ENCODE measurements at regions not wholly inside any gene's neighbourhood (a gene's known extent, or its start where the extent isn't known, plus 50 kb on each side); places are given as distances from the start of the nearest gene placed in this dataset.

GRCh38 chr14:46054526-46054925, 597.1 kb downstream of the RPL10L start:
- Histone ChIP-seq H2BK120ac (ENCODE audit: low read depth, low read length) (no peak overlapping the region), H3K9ac (ENCODE audit: low read depth, low read length) (no peak overlapping the region), H3K4me3 (ENCODE audit: insufficient read depth, low read depth, low read length) (no peak overlapping the region), H3K4me1 (ENCODE audit: control insufficient read depth, insufficient read depth, low read length) (no peaks in the 10 kb centered on the region), H3K18ac (ENCODE audit: low read depth, low read length) (no peak overlapping the region), H3K27me3 (ENCODE audit: control insufficient read depth, insufficient read depth, low read length) (no peaks in the 10 kb centered on the region), H2AK5ac (ENCODE audit: low read depth, low read length) (no peak overlapping the region), H3K36me3 (ENCODE audit: control insufficient read depth, insufficient read depth, low read length) (no peaks in the 10 kb centered on the region), H3K4ac (ENCODE audit: low read depth, low read length) (no peak overlapping the region), H3K9me3 (ENCODE audit: control insufficient read depth, insufficient read depth, low read length) (no peaks in the 10 kb centered on the region), H2BK15ac (ENCODE audit: low read depth, low read length) (no peak overlapping the region), H3K14ac (replicated peaks; ENCODE audit: low read depth, low read length) (no peak overlapping the region), H3K9me1 (ENCODE audit: insufficient read depth, low read length) (no peaks in the 10 kb centered on the region), H4K5ac (ENCODE audit: low read depth, low read length) (no peak overlapping the region), H3K4me2 (ENCODE audit: low read depth, low read length) (no peak overlapping the region; the same call in 1 of the 2 replicates), H2AK9ac (replicated peaks; ENCODE audit: low read depth, low read length, poor library complexity) (no peak overlapping the region), H2AFZ (replicated peaks; ENCODE audit: low read length, poor library complexity) (no peak overlapping the region), H2BK20ac (ENCODE audit: low read depth, low read length) (no peak overlapping the region), H3K27ac (ENCODE audit: insufficient read depth, low read length) (no peak overlapping the region), H4K91ac (ENCODE audit: insufficient read depth, low read depth, low read length) (no peak overlapping the region), H2BK5ac (ENCODE audit: low read depth, low read length, poor library complexity, severe bottlenecking) (no peak overlapping the region), H3K56ac (ENCODE audit: extremely low read depth, insufficient read depth, low read length) (no peak overlapping the region), H4K8ac (ENCODE audit: low read depth in 2 of 2, low read length in 2 of 2) (no peak overlapping the region), H3K79me1 (ENCODE audit: low read depth in 1 of 2, low read length in 2 of 2) (no peaks in the 10 kb centered on the region), H4K20me1 (ENCODE audit: insufficient read depth, low read length) (no peaks in the 10 kb centered on the region), H3K23ac (ENCODE audit: low read depth, low read length) (no peak overlapping the region)
- ChIA-PET CTCF (no interaction called here), POLR2A (ENCODE audit: unreplicated experiment) (no interaction called here)
- no TSS peak for BruUV-seq (replicated peaks)
- WGBS, 2 experiments (ENCODE audit: extremely low coverage in 2 of 2, insufficient read length in 1 of 2): no CpG with 5 or more reads among the region's 2 CpGs
- dilution Hi-C loops (cut with HindIII; ENCODE audit: low sequenced_read_pairs, unreplicated experiment): no loop called here
- in situ Hi-C loops (cut with MboI; ENCODE audit: low sequenced_read_pairs): no loop called here
- ATAC-seq (ENCODE audit: low read depth): peak; percentile 85
- no peak for TF ChIP-seq SMC3 (IDR thresholded peaks at IDR 0.05; ENCODE audit: low read depth, low read length)
- peak; percentile 13; the same call in 1 of the 2 replicates for TF ChIP-seq CEBPB (IDR thresholded peaks at IDR 0.05; ENCODE audit: low read depth, low read length)
- intact Hi-C loops (cut with micrococcal nuclease): no loop called here
- DNase-seq: peak; percentile 79
